GM11168 (cell line): ENCODE measurements at regions not wholly inside any gene's neighbourhood (a gene's known extent, or its start where the extent isn't known, plus 50 kb on each side); places are given as distances from the start of the nearest gene placed in this dataset.

ENCODE experiments used
- in situ Hi-C: fragments of 300-500 bp; cut with MboI; formaldehyde crosslinking; loops from one replicate; pipeline ENCODE4 v1.12.0; 2022; ENCODE audit warnings: low sequenced_read_pairs; ENCODE audit not compliant: unreplicated experiment

GRCh38 chr18:75654386-75654785, 226.9 kb upstream of the SMIM21 start:
- in situ Hi-C loops = no loop called here

- in situ Hi-C loops = no loop called here
Measured at GRCh38 chr18:75652528-75652927, 225.0 kb upstream of the SMIM21 start.

- in situ Hi-C loops = no loop called here
Measured at GRCh38 chr18:75644871-75645270, 217.4 kb upstream of the SMIM21 start.

GRCh38 chr18:75643083-75643482, 215.6 kb upstream of the SMIM21 start:
- in situ Hi-C loops = no loop called here

DNA sequence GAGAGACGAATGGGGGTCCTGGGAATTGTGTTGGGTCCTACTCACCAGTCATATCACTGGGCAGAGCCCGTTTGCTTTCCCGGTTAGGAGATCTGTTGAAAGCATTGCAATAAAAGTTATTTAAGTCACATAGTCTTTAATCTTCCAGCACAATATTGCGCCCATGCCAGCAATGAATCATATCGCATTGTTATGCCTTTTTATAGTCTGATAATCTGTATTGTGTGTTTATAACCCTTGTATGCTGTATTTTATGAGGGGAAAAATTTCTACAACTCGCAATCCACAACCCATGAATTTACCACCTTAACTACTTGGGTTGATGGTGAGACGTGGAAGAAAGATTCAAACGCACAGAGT, 211.9 kb upstream of the SMIM21 start:
- in situ Hi-C loops = no loop called here

DNA sequence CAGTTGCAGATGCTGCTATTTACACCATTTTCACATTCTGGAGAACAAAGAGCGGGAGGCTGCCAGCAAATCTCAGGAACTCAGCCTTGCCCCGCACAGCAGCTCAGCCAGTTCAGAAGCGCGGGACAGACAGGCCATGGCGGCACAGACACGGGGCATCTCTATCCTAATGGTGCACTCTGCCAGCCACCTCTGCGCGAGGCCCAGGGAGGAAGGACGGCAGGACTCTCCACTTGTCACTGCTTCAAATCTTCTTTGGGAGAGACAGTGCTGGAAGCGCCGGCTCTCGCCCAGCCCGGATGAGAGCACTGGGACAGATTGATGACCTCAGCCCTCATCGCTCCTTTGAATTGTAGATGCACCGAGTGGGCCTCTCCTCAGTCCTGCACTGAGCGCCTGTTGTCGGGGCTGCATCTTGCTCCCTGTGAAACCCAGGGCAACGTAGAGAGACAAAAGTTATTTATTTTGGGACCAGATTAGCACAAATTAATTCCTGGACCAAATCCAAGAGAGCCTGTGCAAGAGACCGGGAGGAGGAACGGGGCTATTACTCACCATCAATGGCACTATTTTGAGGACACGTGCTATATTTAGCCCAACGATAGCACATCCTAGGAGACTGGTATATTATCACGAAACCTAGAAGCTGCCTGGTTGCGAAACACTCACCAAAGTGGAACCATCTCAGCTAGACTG, 211.4 kb upstream of the SMIM21 start:
- in situ Hi-C loops = no loop called here

GRCh38 chr18:75638223-75638775, 210.8 kb upstream of the SMIM21 start:
- in situ Hi-C loops = no loop called here

- in situ Hi-C loops = no loop called here
Measured at GRCh38 chr18:75635096-75635495, 207.6 kb upstream of the SMIM21 start.

DNA sequence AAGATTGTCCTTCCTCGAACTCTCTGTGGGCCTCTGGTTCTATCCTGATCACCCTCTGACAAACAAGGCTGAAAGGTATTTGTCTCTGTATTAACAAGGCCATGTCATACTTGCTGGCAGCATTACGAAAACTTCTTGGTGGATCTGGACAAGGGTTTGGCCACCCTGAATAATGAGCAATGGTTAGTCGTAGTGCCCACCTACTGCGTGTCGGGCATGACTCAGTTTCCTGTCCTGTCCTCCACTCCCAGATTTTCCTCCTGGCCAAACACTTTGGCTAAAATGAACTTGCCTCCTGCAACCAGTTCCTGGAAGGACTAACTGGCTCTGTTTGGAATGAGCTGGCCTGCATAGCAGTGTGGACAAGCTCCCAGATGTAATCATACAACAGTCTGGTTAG, 198.5 kb upstream of the SMIM21 start:
- in situ Hi-C loops = no loop called here

GRCh38 chr18:75624869-75625268, 197.4 kb upstream of the SMIM21 start:
- in situ Hi-C loops = no loop called here

GRCh38 chr18:75621818-75622217, 194.3 kb upstream of the SMIM21 start:
- in situ Hi-C loops = no loop called here

GRCh38 chr18:75618146-75618545, 190.6 kb upstream of the SMIM21 start:
- in situ Hi-C loops = no loop called here

DNA sequence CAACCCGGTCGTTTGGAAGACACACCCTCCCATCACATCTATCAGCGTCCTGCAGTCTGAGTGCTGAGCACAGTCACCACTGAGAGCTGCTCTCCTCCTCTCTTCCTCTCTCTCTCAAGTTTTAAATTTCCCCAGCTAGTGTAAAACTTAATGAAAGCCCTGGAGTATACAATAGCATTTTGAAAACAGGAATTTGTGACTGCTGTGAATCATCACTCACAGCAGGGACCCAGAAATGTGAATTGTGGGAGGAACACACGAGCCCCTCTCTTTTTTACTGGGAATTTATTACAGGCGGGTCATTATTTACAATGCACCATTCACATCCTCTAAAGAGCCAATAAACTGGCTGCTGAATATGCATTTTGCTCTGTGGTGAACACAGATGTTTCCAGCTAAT, 185.0 kb upstream of the SMIM21 start:
- in situ Hi-C loops = no loop called here

DNA sequence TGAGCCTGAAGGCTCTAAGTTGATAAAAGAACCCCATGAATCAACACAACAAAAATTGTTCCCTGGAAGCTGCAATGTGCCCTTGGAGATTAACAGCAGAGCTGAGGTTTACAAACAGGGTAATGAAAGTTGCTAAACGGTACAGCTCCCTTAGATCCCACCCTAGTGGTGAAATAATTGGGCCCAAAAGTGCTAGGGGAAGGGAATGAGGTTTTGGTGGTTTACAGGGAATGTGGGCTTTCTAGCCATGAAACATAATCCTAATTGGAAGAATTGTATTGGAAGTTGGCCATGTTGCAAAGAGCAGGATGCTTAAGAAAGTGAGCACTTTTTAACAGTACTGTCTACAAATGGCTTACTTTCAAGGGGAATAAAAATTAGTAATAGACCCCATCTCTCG, 180.2 kb upstream of the SMIM21 start:
- in situ Hi-C loops = no loop called here

DNA sequence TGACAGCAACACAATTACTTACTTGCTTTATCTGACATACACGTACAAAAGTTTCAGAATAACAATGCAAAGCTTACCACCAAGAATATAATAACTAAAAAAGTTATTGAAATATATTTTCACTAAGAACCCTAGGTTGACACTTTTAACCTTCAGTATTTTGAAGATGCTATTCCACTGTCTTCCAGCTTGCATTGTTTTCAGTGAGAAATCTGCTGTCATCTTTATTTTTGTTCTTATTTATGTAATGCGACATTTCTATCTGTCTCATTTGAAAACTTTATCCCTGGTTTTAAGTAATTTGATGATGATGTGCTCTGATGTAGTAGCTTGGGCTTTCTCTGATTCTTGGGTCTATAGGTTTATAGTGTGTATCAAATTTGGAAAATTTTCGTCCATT, 165.0 kb upstream of the SMIM21 start:
- in situ Hi-C loops = no loop called here

DNA sequence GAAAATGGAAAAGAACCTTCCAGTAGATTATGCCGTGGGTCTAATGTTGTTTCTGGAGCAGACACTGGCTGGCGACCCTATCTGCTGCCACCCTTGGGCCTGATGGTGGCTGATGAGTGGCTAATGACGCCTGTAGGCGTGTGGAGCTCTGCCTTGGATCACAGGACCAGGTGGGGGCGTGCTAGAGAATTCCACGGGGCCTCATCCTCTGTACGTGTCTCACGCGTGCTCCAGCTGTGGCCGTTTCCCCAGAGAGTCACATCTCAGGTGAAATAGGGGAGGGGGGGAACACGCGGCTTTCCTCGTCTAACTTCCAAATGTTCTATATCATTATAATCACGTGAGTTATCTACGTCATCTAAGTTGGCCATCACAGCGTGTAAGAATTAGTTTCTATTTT, 160.9 kb upstream of the SMIM21 start:
- in situ Hi-C loops = no loop called here

GRCh38 chr18:75587131-75587530, 159.6 kb upstream of the SMIM21 start:
- in situ Hi-C loops = no loop called here

DNA sequence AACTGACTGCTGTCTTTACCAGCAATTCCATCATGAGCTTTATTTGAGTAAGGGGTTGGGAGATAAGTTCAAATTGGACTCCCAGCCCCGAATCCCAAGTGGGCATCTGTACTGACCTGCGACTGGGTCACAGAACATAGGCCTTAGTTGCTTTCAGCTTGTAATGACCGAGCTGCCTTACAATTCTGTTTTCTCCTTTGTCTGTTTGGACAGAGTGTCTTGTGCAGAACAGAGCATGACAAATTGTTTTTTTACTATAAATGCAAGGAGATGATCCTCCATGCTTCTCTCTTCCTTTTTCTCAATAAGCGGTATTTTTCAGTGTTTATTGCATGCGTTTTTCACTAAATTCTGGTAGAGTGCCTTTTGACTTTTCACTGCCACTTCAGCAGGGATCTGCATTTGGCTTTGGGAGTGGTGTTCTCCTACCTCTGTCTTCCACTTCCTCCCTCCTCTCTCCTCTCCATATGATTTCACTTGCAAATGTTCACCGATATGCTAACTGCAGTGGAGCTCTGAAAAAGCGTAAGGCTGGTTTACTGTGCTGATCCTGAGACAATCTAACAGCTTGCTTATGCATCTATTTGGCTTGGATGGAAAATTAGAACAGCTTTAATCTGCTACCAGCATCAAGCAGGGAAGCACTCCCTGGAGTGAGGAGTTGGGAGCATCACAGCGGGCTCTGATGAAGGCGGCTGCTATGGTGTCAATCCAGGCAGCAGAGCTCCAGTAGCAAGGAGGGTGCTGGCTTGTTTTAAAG, 158.8 kb upstream of the SMIM21 start:
- in situ Hi-C loops = no loop called here

DNA sequence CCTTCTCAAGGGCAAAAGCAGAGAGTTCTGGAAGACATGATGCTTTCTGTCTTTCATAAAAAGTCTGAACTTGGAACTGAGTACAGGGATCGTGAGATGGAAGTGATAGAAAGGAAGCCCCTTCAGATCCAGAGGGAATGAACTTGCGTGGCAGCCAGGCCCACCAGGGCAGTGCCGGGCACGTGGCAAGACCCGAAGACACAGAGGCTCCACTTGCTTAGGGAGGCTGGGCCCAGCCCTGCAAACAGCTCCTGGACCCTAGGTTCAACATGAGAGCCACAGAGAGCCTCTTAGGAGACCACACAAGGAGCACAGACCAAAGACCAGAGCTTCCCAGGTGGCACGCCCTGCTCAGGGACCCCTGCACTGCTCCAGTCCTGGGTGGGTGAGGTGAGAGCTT, 155.4 kb upstream of the SMIM21 start:
- in situ Hi-C loops = no loop called here

DNA sequence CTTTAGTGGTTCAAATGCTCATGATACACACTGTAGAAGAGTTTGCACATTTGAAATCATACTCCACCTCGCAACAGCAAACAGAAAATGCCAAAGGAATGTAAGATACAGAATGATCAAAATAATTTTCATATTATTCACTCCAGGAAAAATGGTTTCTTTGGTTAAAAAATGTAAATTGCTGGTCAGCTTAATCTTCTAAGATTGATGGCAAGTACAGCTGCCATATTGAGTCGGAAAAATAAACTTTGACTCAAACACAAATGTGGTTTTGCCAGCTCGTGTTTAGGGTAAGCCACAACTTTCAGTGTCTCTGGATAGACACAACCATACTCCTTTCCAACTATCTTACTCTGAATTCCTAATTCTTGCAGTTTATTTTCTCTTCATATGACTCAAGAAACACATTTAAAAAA, 154.9 kb upstream of the SMIM21 start:
- in situ Hi-C loops = no loop called here

DNA sequence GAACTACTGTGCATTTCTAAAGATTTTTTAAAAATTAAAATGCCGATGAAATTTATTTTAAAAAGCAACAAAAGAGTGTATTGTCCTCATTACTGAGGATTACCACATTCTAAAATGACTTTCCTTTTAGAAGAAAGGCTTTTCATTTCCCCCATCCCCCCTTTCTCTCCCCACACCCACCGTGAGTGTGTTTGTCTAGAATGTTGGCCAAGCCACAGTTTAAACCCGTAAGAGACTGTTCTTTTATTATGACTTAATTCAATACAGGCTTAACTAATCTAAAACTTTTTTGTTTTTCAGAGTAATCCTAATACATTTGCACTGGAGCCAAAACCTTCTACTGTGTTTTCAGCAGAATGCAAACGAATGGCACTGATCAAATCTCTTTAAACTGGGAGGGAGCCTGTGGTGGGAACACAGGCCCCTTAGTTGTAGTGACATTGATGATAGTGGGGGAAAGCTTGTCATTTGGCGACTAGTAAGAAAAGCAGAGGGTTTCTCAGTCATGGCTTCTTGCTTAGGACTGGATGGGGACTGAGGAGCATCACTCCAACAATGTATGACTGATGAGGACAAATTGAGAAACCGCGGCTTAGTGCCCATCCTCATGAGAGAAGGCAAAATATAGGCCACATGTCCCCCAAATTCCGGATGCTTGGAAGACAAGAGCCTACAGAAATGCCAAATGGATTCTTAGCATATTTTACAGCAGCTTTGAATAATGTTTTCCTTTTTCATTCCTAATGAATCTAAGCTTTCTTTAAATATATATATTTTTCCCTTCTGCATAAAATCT, 154.0 kb upstream of the SMIM21 start:
- in situ Hi-C loops = no loop called here
